ENCODE measurements at regions not wholly inside any gene's neighbourhood (a gene's known extent, or its start where the extent isn't known, plus 50 kb on each side); places are given as distances from the start of the nearest gene placed in this dataset.

GRCh38 chrX:40188573-40189417 is 91.0 kb upstream of the BCOR start:
- Mint-ChIP-seq H3K27ac (no peak overlapping the region), H3K4me1 (ENCODE audit: unreplicated experiment) (peaks cover 9% of the 10 kb centered on the region), H3K36me3 (no peaks in the 10 kb centered on the region), H3K4me3 (no peak overlapping the region), H3K9me3 (peaks cover 14% of the 10 kb centered on the region), H3K27me3 (peaks cover 3% of the 10 kb centered on the region)
- no peak for DNase-seq (ENCODE audit: extremely low spot score, unreplicated experiment)
- TF ChIP-seq CTCF (conservative IDR thresholded peaks at IDR 0.05): no peak

GRCh38 chrX:40184968-40185367 is 87.2 kb upstream of the BCOR start:
- Mint-ChIP-seq H3K27me3 (peaks cover 3% of the 10 kb centered on the region), H3K9me3 (peaks cover 18% of the 10 kb centered on the region), H3K36me3 (no peaks in the 10 kb centered on the region), H3K4me3 (no peak overlapping the region), H3K4me1 (ENCODE audit: unreplicated experiment) (peaks cover 9% of the 10 kb centered on the region), H3K27ac (no peak overlapping the region)
- DNase-seq (ENCODE audit: extremely low spot score, unreplicated experiment): no peak
- TF ChIP-seq CTCF (conservative IDR thresholded peaks at IDR 0.05): no peak

GRCh38 chrX:40182615-40183014 is 84.9 kb upstream of the BCOR start:
- Mint-ChIP-seq H3K4me1 (ENCODE audit: unreplicated experiment) (no peaks in the 10 kb centered on the region), H3K4me3 (no peak overlapping the region), H3K9me3 (peaks cover 20% of the 10 kb centered on the region), H3K36me3 (no peaks in the 10 kb centered on the region), H3K27ac (no peak overlapping the region), H3K27me3 (no peaks in the 10 kb centered on the region)
- TF ChIP-seq CTCF (conservative IDR thresholded peaks at IDR 0.05): no peak
- no peak for DNase-seq (ENCODE audit: extremely low spot score, unreplicated experiment)

GRCh38 chrX:40182095-40182494 is 84.3 kb upstream of the BCOR start:
- H3K27me3 Mint-ChIP-seq: no peaks in the 10 kb centered on the region
- no peak for DNase-seq (ENCODE audit: extremely low spot score, unreplicated experiment)
- no peak overlapping the region for H3K27ac Mint-ChIP-seq
- H3K4me1 Mint-ChIP-seq (ENCODE audit: unreplicated experiment): peaks cover 4% of the 10 kb centered on the region
- no peaks in the 10 kb centered on the region for H3K36me3 Mint-ChIP-seq
- H3K9me3 Mint-ChIP-seq: peaks cover 20% of the 10 kb centered on the region
- TF ChIP-seq CTCF (conservative IDR thresholded peaks at IDR 0.05): no peak
- H3K4me3 Mint-ChIP-seq: no peak overlapping the region

- H3K4me3 Mint-ChIP-seq: no peak overlapping the region
- peaks cover 10% of the 10 kb centered on the region for H3K9me3 Mint-ChIP-seq
- TF ChIP-seq CTCF (conservative IDR thresholded peaks at IDR 0.05): no peak
- H3K27me3 Mint-ChIP-seq: no peaks in the 10 kb centered on the region
- peaks cover 11% of the 10 kb centered on the region for H3K4me1 Mint-ChIP-seq (ENCODE audit: unreplicated experiment)
- no peaks in the 10 kb centered on the region for H3K36me3 Mint-ChIP-seq
- no peak for DNase-seq (ENCODE audit: extremely low spot score, unreplicated experiment)
- H3K27ac Mint-ChIP-seq: no peak overlapping the region
Measured at GRCh38 chrX:40179283-40179682, 81.5 kb upstream of the BCOR start.
